H1 (cell line): ENCODE measurements at regions not wholly inside any gene's neighbourhood (a gene's known extent, or its start where the extent isn't known, plus 50 kb on each side); places are given as distances from the start of the nearest gene placed in this dataset.

Experiments used
- CBX8 ChIP-seq: fragments of 300-800, 300-1000 bp; sonication (generic); IDR thresholded peaks from 2 replicates; pipeline ENCODE4 v1.7.1; 2016; ENCODE audit warnings: low read depth, low read length, borderline replicate concordance
- CEBPB ChIP-seq: IDR thresholded peaks from 2 replicates; pipeline ENCODE4 v1.6.1; 2012; ENCODE audit warnings: low read depth, low read length
- EGR1 ChIP-seq: IDR thresholded peaks from 2 replicates; pipeline ENCODE4 v1.6.1; 2011; ENCODE audit warnings: low read depth, low read length, borderline replicate concordance
- JUND ChIP-seq: IDR thresholded peaks from 2 replicates; pipeline ENCODE4 v1.6.1; 2011; ENCODE audit warnings: mild to moderate bottlenecking, improper control_type of control experiment, low read length
- SIX5 ChIP-seq: IDR thresholded peaks from 2 replicates; pipeline ENCODE4 v1.6.1; 2011; ENCODE audit warnings: mild to moderate bottlenecking, low read depth, low read length
- SP4 ChIP-seq: IDR thresholded peaks from 2 replicates; pipeline ENCODE4 v1.6.1; 2012; ENCODE audit warnings: low read length, inconsistent platforms
- TAF1 ChIP-seq: IDR thresholded peaks from 2 replicates; pipeline ENCODE4 v1.6.1; 2011; ENCODE audit warnings: mild to moderate bottlenecking, low read depth, low read length
- ZNF274 ChIP-seq: IDR thresholded peaks from 2 replicates; pipeline ENCODE4 v1.7.0; 2012; ENCODE audit warnings: low read length, borderline replicate concordance; ENCODE audit errors: extremely low read depth
- TF ChIP-seq, protein P1 (sequence below): fragments of 300-600 bp; sonication (generic); IDR thresholded peaks from 2 replicates; pipeline ENCODE4 v1.7.1; 2012; ENCODE audit warnings: low read length, moderate library complexity, mild to moderate bottlenecking, inconsistent platforms; ENCODE audit not compliant: insufficient replicate concordance

DNA sequence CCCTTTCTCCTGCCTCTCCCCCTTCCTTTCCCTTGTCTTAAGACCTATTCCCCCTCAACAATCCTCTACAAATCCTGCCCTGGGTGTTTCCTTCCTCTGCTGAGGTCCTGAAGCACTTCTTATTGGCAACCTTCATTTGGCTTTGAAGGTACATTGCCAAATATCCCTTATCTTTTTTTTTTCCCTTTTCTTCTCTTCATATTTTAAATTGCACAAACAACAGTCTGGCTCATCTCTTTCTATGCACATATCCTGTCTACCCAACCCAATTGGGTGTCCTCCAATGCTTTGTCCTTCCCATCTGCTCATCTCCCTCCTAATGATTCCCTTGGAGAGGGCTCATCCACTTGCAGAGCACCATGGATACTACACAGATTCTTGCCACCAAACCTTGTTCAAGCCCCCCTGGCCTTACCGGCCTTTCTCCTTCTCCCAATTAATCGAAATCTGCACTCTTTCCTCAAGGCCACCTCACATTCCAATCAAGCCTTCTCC lies 537.9 kb upstream of the JARID2 start (continued):
- TF ChIP-seq, protein P1, sequence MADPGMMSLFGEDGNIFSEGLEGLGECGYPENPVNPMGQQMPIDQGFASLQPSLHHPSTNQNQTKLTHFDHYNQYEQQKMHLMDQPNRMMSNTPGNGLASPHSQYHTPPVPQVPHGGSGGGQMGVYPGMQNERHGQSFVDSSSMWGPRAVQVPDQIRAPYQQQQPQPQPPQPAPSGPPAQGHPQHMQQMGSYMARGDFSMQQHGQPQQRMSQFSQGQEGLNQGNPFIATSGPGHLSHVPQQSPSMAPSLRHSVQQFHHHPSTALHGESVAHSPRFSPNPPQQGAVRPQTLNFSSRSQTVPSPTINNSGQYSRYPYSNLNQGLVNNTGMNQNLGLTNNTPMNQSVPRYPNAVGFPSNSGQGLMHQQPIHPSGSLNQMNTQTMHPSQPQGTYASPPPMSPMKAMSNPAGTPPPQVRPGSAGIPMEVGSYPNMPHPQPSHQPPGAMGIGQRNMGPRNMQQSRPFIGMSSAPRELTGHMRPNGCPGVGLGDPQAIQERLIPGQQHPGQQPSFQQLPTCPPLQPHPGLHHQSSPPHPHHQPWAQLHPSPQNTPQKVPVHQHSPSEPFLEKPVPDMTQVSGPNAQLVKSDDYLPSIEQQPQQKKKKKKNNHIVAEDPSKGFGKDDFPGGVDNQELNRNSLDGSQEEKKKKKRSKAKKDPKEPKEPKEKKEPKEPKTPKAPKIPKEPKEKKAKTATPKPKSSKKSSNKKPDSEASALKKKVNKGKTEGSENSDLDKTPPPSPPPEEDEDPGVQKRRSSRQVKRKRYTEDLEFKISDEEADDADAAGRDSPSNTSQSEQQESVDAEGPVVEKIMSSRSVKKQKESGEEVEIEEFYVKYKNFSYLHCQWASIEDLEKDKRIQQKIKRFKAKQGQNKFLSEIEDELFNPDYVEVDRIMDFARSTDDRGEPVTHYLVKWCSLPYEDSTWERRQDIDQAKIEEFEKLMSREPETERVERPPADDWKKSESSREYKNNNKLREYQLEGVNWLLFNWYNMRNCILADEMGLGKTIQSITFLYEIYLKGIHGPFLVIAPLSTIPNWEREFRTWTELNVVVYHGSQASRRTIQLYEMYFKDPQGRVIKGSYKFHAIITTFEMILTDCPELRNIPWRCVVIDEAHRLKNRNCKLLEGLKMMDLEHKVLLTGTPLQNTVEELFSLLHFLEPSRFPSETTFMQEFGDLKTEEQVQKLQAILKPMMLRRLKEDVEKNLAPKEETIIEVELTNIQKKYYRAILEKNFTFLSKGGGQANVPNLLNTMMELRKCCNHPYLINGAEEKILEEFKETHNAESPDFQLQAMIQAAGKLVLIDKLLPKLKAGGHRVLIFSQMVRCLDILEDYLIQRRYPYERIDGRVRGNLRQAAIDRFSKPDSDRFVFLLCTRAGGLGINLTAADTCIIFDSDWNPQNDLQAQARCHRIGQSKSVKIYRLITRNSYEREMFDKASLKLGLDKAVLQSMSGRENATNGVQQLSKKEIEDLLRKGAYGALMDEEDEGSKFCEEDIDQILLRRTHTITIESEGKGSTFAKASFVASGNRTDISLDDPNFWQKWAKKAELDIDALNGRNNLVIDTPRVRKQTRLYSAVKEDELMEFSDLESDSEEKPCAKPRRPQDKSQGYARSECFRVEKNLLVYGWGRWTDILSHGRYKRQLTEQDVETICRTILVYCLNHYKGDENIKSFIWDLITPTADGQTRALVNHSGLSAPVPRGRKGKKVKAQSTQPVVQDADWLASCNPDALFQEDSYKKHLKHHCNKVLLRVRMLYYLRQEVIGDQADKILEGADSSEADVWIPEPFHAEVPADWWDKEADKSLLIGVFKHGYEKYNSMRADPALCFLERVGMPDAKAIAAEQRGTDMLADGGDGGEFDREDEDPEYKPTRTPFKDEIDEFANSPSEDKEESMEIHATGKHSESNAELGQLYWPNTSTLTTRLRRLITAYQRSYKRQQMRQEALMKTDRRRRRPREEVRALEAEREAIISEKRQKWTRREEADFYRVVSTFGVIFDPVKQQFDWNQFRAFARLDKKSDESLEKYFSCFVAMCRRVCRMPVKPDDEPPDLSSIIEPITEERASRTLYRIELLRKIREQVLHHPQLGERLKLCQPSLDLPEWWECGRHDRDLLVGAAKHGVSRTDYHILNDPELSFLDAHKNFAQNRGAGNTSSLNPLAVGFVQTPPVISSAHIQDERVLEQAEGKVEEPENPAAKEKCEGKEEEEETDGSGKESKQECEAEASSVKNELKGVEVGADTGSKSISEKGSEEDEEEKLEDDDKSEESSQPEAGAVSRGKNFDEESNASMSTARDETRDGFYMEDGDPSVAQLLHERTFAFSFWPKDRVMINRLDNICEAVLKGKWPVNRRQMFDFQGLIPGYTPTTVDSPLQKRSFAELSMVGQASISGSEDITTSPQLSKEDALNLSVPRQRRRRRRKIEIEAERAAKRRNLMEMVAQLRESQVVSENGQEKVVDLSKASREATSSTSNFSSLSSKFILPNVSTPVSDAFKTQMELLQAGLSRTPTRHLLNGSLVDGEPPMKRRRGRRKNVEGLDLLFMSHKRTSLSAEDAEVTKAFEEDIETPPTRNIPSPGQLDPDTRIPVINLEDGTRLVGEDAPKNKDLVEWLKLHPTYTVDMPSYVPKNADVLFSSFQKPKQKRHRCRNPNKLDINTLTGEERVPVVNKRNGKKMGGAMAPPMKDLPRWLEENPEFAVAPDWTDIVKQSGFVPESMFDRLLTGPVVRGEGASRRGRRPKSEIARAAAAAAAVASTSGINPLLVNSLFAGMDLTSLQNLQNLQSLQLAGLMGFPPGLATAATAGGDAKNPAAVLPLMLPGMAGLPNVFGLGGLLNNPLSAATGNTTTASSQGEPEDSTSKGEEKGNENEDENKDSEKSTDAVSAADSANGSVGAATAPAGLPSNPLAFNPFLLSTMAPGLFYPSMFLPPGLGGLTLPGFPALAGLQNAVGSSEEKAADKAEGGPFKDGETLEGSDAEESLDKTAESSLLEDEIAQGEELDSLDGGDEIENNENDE = no peak
- TF ChIP-seq EGR1 (no peak), CBX8 (no peak), JUND (no peak), SP4 (no peak), CEBPB (no peak), SIX5 (no peak), ZNF274 (no peak), TAF1 (no peak)
